GM18508 (cell line): ENCODE measurements at regions not wholly inside any gene's neighbourhood (a gene's known extent, or its start where the extent isn't known, plus 50 kb on each side); places are given as distances from the start of the nearest gene placed in this dataset.
A peak's percentile ranks its signal among the peaks of the same experiment; 100 is the strongest.

ENCODE experiments used
- ATAC-seq: cut with Tn5 transposase; IDR thresholded peaks from one replicate; pipeline ENCODE4 v1.9.1; 2021; ENCODE audit warnings: moderate number of reproducible peaks; ENCODE audit not compliant: insufficient read depth, unreplicated experiment

DNA sequence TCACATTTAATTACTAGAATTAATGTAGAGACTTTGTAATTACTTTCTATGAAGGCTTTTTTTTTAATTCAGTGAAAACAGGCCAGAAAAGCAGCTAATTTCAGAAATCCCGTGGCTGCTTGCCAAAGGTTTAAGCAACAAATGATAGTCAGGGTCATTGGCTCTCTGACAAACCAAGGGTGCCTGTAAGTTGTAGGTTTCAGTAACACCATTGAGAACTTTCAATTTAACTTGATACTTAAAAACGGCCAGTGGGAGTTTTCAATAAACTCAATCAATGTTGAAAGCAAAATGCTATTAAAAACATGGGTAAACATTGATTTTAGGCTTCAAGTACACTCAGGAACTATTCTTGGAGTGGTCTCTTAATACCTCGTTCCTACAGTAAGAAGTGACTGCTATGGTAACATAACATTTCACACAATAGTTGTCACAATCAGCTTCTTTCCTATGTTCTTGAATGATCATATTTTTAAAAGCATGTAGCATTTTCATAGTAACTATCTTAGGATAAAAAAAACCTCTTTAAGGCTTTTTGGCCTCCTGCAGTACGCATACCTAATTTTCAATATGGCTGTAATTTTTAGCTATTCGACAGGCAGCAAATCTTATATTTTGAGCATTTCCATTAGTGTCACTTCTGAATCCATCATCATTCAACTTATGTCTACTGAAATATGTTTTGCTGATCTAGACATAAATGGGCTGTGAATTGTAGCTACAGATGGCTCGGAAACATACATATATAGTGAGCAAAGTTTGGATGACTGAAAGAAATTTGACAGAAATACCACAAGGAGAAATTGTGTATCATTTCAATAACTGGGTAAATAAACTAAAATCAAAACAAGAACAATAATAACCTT is 592.1 kb upstream of the GBE1 start:
- ATAC-seq: no peak

DNA sequence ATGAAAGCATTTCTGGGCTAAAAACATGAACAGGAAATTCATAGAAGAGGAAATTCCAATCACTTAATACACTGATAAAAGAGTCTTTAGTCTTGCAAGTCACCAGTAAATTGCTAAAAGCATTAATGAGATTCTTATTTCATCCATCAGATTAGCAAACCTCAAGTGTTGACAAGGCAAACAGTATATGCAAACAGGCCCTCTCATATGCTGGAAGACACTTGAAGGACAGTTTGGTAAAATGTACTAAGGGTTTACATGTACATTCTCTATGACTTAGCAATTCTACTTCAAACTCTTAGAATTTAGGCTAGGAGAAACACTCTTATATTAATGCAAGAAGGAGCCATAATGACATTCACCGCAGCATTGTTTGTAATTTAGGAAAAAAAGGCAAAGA is 586.1 kb upstream of the GBE1 start:
- no peak for ATAC-seq

DNA sequence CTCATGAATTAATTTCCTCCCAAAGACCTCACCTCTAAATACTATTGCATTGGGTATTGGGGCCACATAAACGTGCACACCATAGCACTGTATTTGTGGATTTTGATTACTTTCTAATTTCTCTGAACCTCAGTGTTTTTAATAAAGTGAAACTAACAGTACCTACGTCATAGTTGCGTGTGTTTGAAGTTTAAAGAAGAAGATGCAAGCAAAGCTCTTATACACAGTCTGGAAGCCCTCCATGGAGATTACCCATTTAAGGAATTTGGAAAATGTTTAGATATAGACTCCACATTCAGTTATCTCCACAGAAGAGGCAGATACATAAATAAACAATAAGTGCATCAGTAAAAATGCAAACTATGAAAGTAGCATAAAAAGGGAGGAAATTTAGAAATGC is 581.1 kb upstream of the GBE1 start:
- ATAC-seq: no peak

DNA sequence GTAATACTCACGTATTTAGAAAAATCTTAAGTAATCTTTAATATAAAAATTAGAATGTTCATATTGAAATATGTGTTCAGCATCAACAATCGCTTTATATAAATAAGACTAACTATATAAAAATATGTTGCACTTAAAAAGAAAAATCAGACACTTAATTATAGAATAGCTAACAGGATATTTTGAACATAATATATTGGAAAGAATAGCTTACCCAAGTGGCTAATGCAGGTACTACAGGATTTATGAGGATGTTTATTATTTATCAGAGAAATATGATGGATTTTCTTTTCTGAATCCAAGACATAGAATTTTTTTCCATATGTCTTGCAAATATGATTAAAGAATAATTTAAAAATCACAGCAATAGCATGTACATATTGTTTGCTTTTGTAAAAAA is 567.9 kb upstream of the GBE1 start:
- no peak for ATAC-seq

DNA sequence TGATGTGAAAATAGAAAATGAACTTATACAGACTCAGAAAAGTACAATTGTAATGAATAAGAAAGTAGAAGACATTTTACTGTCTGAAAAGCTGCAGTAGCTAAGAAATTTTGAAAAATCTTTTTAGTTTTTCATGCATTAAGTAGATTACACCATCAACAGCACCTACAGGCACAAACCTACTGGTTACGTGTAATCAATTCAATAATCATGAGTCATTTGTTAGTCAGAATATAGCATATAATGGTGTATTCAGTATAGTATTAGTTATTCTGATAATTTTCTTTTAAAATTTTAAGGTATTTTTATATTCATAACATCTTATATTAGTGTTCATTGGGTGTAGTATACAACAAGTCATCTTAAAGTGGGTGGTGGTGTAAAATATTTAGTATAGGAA is 550.5 kb upstream of the GBE1 start:
- no peak for ATAC-seq

DNA sequence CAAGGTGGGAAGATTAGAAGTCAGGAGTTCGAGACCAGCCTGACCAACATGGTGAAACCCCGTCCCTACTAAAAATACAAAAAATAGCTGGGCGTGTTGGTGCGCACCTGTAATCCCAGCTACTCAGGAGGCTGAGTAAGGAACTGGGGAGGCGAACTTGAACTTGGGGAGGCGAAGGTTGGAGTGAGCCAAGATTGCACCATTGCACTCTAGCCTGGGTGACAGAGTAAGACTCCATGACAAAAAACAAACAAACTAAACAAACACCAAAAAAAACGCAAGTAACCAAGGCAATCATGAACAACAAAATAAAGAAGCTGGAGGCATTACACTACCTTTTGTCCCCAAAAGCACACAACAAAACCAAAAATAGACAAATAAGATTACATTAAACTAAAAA is 547.3 kb upstream of the GBE1 start:
- no peak for ATAC-seq

DNA sequence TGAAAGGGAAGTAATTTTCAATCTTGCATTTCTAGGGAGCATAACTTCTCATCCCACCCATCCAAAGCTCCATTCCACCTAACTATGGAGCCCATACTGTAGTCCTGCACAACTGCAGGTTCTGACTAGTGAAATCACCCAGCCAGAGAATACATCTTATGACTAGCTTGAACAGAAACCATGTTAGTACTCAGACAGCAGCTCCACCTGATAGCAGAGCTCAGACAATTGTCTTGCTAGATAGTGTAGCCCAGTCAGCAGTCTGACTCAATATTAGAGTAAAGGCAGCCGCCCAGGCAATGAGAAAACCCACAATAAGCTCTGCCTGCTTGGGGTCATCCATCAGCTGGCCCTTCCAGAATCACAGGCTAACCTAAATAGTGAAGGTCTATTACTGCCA is 544.7 kb upstream of the GBE1 start:
- ATAC-seq: no peak

DNA sequence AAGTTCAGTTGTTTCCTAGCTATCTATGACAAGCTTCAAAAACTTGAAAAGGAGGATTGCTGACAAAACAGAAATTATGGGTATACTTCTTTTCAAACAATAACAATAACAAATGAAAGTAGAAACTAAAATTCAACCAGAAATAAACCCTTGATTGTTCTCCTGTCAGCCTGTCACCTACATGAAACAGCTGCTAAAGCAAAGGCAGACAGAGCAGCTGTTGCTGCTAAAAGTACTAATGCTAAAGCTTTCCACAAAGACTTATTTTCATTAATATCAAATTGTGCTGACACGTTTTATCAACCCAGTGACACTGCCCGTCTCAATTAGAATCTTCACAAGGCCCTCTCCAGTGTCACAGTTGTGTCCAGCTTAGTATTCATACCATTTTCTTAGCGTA is 533.2 kb upstream of the GBE1 start:
- ATAC-seq: no peak

DNA sequence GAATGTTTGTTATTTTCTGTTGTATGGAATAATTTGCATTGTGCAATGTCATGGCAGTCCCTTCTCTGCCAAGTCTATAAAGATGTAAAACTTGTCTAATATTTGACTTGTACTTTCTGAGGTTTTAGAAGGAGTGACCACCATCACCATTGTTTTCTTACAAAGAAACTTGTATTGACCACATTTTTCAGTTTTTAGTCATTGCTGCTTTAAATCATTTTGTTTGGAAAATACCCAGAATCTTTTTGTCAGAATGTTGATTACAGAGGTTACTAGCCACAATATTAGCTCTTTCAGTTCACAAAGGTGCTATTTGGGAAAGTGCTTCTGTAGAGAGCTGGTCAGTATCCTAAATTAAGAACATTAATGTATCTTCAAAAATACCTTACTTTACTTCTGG is 532.4 kb upstream of the GBE1 start:
- peak; percentile 79 for ATAC-seq

DNA sequence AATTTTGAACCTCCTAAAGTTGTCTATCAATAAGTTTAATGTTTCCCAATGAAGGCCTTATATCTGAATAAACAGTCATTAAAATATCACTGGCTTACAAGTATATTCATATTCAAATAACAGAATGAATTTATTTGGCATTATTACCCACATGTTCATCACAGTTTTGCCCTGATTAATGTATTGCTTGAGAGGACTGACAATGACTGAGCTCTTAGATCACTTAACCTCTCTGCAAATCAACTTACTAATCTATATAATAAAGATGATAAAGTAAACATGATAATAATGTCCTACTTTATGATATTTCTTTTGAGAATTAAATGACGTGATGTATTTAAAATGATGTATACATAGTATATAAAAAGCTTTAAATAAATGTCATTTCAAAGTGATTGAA is 532.0 kb upstream of the GBE1 start:
- no peak for ATAC-seq

DNA sequence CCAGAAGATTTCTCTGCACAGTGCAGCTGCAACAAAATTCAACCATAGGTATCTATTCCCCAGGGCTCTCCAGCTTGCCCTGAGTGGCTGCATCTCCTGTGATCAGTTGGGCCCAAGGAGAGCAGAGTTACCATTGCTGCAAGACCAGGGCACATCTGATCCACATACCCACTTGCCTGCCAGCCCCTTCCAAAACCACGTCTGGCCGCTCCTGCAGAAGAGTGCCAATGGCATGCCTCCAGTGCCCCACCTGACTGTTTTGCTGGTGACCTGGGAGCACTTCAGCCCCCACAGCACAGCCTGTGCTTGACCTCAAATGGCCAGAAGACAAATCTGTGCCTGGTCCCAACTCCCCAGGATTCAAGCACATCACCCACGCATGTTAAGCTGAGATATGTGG is 526.1 kb upstream of the GBE1 start:
- ATAC-seq: no peak

DNA sequence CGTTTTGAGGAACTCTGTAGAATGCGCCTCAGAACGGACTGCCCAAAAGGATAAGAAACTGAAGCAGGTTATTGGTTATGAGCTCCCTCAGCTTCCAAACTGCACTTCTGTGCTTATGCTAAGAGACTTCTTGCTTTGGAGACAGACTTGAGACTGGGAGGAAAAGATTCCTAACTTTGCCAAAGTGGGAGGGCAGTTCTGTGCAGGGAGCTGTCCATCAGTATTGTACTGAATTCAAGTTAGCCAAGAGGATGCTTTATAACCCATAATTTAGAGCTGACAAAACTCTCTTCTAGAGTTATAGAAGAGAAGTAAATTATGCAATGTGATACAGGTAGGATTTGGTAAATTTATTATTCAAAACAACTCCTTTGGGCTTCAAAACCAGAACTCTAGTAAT is 519.8 kb upstream of the GBE1 start:
- ATAC-seq: no peak

DNA sequence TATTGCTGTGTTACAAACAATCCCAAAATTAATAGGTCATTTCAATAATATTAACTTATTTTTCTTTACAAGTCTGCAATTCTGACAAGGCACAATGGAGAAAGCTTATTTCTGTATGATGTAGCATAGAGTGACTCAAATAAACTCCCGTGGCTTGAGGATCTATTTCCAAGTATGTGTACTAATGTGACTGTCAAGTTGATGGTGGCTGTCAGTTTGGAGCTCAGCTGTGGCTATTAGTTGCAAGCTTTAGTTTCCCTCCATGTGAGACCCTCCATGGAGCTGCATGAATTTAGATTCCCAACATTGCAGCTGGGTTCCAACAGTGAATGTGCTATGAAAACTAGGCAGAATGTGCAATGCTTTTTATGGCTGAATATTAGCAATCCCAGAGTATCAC is 515.5 kb upstream of the GBE1 start:
- ATAC-seq: no peak

DNA sequence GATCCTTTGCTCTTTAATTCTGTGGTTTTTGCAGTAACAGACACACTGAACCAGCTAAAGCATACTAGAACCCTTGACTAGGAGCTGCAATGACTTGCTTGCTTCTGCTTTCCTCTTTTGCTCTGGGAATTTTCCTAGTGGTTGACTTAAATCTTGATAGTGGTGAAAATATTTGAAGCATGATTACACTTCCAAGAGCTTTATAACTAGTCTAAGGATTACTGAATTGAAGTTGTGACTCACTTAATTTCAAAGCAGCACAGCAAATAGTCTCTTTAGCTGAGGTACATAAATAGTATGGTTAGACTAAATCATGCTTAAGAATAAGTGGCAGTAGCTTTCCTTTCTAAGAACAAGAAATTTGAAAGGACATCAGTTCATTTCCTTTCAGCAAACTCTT is 513.5 kb upstream of the GBE1 start:
- no peak for ATAC-seq

DNA sequence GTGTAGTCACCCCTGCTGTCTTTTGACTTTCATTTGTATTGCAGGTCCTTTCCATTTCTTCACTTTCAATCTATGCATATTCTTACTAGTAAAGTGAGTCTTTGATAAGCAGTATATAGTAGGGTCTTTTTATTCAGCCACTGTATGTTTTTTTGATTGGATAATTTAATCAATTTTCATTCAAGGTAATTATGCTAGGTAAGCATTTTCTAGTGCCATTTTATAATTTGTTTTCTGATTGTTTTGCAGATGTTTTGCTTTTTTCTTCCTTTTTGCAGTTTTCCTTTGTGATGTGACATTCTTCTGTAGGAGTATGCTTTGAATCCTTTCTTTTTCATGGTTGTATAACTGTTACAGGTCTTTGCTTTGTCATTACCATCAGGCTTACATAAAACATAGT is 504.3 kb upstream of the GBE1 start:
- ATAC-seq: no peak

DNA sequence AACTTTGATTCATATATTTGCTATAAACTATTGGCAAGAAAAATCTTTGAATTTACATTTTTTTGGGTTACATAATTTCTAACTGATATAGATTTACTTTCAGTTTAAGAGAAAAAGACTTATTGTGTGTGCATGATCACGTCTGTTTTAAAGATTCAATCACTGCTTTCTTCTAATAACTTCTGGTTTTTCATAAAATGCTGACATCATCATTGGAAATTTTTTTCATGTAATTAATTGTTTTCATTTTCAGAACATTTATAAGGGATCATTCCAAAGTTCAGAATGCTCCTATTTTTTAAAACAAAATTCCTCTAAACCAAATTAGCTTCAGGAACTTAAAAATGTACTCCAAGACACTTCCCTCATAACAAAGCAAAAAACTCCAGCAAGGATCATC is 500.7 kb upstream of the GBE1 start:
- ATAC-seq: no peak

DNA sequence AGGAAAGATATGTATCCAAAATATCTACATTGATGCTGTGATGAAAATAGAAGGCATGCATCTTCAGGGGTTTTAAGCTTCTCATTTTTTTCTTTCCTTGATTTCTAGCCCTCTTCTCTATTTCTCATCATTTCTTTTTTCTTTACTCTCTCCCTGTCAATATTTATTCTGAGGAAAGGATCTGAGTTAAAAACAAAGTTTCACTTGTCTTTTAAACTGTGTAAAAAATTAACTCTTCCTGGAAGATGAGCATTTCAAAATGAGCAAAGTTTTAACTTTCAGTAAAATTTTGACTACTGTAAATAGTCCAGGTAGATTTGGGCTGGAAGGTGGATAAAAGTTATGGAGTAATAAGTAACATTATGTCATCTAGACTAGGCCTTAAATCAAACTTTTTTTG is 500.2 kb upstream of the GBE1 start:
- ATAC-seq: no peak

DNA sequence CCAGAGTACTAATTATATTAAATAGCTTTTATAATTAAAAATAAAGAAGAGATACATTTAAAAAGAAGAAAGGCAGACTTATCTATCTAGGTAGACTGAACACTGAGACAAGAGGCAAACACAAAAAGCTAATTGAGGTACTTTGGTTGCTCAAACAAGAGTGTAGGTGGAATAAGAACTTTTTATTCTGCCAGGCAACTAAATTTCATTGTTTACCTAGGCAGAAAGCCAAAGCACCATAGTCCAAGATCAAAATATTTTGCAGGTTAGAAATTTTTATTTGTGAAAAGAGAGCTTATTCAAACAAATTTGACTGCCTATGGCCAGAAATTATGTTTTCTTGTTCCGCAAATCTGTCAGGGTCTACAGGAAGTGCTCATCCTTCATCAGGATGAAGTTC is 499.6 kb upstream of the GBE1 start:
- no peak for ATAC-seq

DNA sequence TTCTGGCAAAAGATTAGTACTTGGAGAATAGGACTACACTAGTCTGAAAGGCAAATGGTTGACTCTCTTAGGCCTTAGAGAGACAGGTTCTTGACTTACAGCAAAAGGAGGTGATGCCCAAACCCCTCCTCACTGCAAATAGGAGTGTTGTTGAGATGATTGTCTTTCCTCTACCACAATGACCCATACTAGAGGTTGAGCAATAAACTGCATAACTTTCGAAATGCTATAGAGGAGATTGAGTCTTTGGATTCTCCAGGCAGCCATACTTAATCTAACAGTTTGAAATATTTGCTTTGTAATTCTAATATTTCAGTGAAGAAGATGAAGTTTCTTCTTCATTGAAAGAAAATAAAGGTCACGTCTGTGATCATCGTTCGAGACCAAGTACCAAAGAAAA is 498.5 kb upstream of the GBE1 start:
- no peak for ATAC-seq

DNA sequence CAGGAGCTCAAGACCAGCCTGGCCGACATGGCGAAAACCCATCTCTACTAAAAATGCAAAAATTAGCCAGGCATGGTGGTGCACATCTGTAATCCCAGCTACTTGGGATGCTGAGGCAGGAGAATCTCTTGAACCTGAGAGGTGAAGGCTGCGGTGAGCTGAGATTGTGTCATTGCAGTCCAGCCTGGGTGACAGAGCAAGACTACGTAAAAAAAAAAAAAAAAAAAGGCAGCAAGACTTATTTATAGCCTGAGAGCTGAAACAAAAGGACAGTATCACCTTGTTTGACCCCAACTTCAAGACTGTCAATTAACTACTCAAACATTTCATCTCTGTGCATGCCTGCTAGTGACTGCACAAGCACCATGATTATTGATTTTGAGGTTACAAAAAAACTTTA is 478.9 kb upstream of the GBE1 start:
- ATAC-seq: no peak

DNA sequence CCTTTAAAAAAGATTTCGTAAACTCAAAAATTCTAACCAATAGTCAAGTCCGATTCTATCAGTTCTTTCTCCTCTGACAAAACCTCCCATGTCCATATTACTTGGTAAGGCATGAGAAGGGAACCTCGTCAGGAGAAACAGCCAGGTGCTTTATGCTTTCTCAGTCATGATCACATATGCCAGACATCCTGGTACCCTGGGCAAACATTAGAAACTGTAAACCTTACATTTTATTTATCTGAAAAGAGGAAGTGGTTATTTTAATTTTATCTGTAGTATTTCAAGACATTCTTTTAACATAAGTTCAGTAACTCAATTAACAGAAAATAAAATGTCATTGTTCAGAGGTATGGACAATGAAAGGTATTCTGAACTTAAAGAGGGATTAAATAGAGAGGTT is 474.8 kb upstream of the GBE1 start:
- ATAC-seq: no peak

DNA sequence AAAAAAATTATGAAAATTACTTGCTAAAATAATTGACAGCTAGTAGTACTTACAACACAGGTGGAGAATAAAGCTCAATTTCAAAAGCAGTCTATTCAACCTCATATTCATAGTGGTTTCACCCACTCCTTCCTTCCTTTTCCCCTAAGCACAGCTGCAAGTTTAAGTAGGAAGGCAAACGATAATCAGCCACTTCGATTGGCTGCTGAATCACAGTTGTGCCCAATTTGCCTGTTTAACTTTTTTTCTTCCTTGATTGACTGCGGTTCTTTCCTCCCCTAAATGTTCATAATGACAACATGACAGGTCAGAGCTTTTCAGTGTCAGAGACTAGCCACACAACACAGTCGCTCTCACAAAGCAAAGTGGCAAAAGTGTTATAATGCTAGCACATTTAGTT is 468.0 kb upstream of the GBE1 start:
- ATAC-seq: peak; percentile 92

DNA sequence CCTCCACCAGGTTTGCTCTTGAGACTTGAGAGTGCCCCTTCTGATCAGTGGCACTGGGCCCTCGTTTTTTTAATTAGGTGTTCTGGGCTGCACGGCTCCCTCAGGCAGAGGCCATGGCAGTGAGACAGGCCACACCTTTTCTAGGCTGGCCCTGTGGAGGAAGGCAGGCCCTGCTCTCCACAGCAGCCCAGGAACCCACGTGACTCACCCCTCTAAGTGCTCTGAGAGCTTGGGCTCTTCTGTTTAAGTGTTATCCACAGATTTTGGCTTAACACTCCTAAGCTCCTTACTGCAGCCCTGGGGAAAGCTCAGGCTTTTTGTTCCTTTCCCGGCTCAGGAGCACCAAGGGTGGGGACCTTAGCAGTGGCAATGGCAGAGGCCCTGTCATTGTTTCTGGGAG is 463.2 kb upstream of the GBE1 start:
- ATAC-seq: no peak
